HCT116 (cell line): ENCODE measurements at regions not wholly inside any gene's neighbourhood (a gene's known extent, or its start where the extent isn't known, plus 50 kb on each side); places are given as distances from the start of the nearest gene placed in this dataset.

Source experiments
- ATAC-seq: fragments of 200-7000 bp; cut with Tn5 transposase; 2 replicates; pipeline ENCODE4 v1.9.1; 2020; ENCODE audit warnings: mild to moderate bottlenecking, moderate library complexity
- BruUV-seq: library from RNA; stranded (reverse); fragments of 400-500 nt; replicated peaks from 2 replicates; lab custom pipeline; 2021; lab: Mats Ljungman, UMichigan
- CTCF ChIA-PET: fragments of 300-600 bp; sonication (Branson Sonifier 250); formaldehyde crosslinking; loops from one replicate; lab custom pipeline; 2021; ENCODE audit warnings: antibody characterized with exemption; lab: Charles Lee
- POLR2A ChIA-PET: fragments of 300-600, 350-600 bp; sonication (Branson Sonifier 250); formaldehyde crosslinking; loops from one replicate; lab custom pipeline; 2021; ENCODE audit warnings: antibody characterized with exemption; lab: Charles Lee
- RAD21 ChIA-PET, 2 experiments: fragments of 300-600 bp; sonication (Branson Sonifier 250); formaldehyde crosslinking; loops; one replicate each; lab custom pipeline; 2023; ENCODE audit warnings: low total read pairs in 2 of 2; ENCODE audit not compliant: uncharacterized antibody in 2 of 2, unreplicated experiment in 2 of 2, low non-redundant PET in 1 of 2; lab: Charles Lee
- DNase-seq: peaks from one replicate; pipeline ENCODE4 v3.0.0-alpha.2; 2010; ENCODE audit warnings: low read depth, low spot score
- H2AFZ ChIP-seq: fragments of 200-600 bp; shearing (Covaris generic), sonication (generic); 2 replicates; pipeline ENCODE4 v1.6.1; 2017; ENCODE audit warnings: low read depth, mixed run types, mixed read lengths, antibody characterized with exemption, low read length; ENCODE audit not compliant: poor library complexity, severe bottlenecking
- H3K27ac ChIP-seq: 2 replicates; pipeline ENCODE4 v1.5.1; 2012; ENCODE audit warnings: low read depth, low read length
- H3K27me3 ChIP-seq: fragments of 200-600 bp; sonication (generic); 2 replicates; pipeline ENCODE4 v1.6.1; 2016; ENCODE audit warnings: mixed run types, low read length, mixed read lengths; ENCODE audit not compliant: insufficient read depth
- H3K36me3 ChIP-seq, 2 experiments: fragments of 200-500 bp in 1 of 2; fragments of 200-600 bp in 1 of 2; sonication (Bioruptor generic) in 1 of 2; sonication (generic) in 1 of 2; 2 replicates each; pipeline versions ENCODE4 v1.5.1 to v1.6.1; 2014 to 2016; ENCODE audit warnings: low read length in 2 of 2, inconsistent platforms in 1 of 2, mixed read lengths in 1 of 2, mixed run types in 1 of 2; ENCODE audit not compliant: insufficient read depth in 2 of 2, control insufficient read depth in 1 of 2
- H3K4me1 ChIP-seq, 2 experiments: fragments of 200-600 bp in 1 of 2; sonication (generic) in 1 of 2; 2 replicates each; pipeline versions ENCODE4 v1.5.1 to v1.6.1; 2012 to 2017; ENCODE audit warnings: low read length in 2 of 2, inconsistent platforms in 1 of 2, mild to moderate bottlenecking in 1 of 2, mixed read lengths in 1 of 2, mixed run types in 1 of 2, moderate library complexity in 1 of 2; ENCODE audit not compliant: insufficient read depth in 2 of 2, control insufficient read depth in 1 of 2
- H3K4me2 ChIP-seq: fragments of 200-600 bp; sonication (generic); 2 replicates; pipeline ENCODE4 v1.6.1; 2017; ENCODE audit warnings: mixed run types, low read length, mixed read lengths
- H3K4me3 ChIP-seq, 2 experiments: fragments of 200-600 bp in 1 of 2; sonication (generic) in 1 of 2; replicated peaks in 1 of 2; 2 replicates each; pipeline ENCODE4 v1.5.1; 2011 to 2016; ENCODE audit warnings: low read length in 2 of 2, control low read depth in 1 of 2, low read depth in 1 of 2, mild to moderate bottlenecking in 1 of 2, mixed read lengths in 1 of 2, mixed run types in 1 of 2
- H3K79me2 ChIP-seq: fragments of 200-600 bp; sonication (generic); 2 replicates; pipeline ENCODE4 v1.6.1; 2017; ENCODE audit warnings: mild to moderate bottlenecking, mixed run types, low read length, moderate library complexity, mixed read lengths; ENCODE audit not compliant: insufficient read depth
- H3K9ac ChIP-seq: fragments of 200-600 bp; sonication (generic); 2 replicates; pipeline ENCODE4 v1.6.1; 2016; ENCODE audit warnings: low read length, mixed read lengths
- H3K9me2 ChIP-seq: fragments of 200-600 bp; sonication (generic), shearing (Covaris generic); 2 replicates; pipeline ENCODE4 v1.6.1; 2017; ENCODE audit warnings: mixed run types, mild to moderate bottlenecking, moderate library complexity; ENCODE audit not compliant: insufficient read depth
- H3K9me3 ChIP-seq, 2 experiments: fragments of 200-500 bp in 1 of 2; fragments of 200-600 bp in 1 of 2; sonication (Bioruptor generic) in 1 of 2; sonication (generic) in 1 of 2; 2 replicates each; pipeline ENCODE4 v1.6.1; 2014 to 2017; ENCODE audit warnings: low read length in 2 of 2, mixed read lengths in 2 of 2, inconsistent platforms in 1 of 2, low read depth in 1 of 2, mild to moderate bottlenecking in 1 of 2, mixed run types in 1 of 2, moderate library complexity in 1 of 2; ENCODE audit not compliant: control insufficient read depth in 1 of 2, insufficient read depth in 1 of 2
- H4K20me1 ChIP-seq: fragments of 200-600 bp; sonication (generic), shearing (Covaris generic); 2 replicates; pipeline ENCODE4 v1.6.1; 2017; ENCODE audit warnings: mixed run types, mild to moderate bottlenecking, moderate library complexity; ENCODE audit not compliant: insufficient read depth
- FOSL1 ChIP-seq: IDR thresholded peaks from 2 replicates; pipeline ENCODE4 v1.6.1; 2012; ENCODE audit warnings: low read depth
- SRF ChIP-seq: IDR thresholded peaks from 2 replicates; pipeline ENCODE4 v1.6.1; 2012; ENCODE audit warnings: low read depth
- ZFX ChIP-seq: fragments of 450-650 bp; IDR thresholded peaks from 2 replicates; pipeline ENCODE4 v1.6.1; 2017
- intact Hi-C: fragments of 100-400 bp; cut with micrococcal nuclease; formaldehyde crosslinking; loops from 2 replicates; pipeline ENCODE4 v1.10.0; 2022
- TF ChIP-seq, protein P1 (sequence below): IDR thresholded peaks from 2 replicates; pipeline ENCODE4 v1.6.1; 2012; ENCODE audit warnings: low read depth

DNA sequence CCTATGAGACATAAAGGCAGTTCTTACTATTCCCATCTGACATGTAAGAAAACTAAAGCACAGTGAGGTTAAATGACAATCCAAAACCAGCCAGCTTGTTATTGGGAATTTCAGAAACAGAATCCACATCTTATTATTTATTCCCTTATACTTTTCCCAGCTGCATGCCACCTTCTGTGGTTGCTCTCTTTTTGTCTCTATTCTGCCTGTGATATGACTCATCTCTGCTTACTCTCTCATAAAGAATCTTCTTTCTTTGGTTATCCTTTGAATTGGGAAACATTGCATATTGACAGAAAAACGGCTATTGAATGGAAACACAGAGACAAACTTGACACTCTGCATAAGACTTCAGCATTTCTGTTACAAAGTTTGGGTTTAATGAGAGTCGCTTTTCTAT, 183.2 kb downstream of the TLR4 start:
- Histone ChIP-seq H3K9me2 (no peaks in the 10 kb centered on the region), H3K79me2 (no peaks in the 10 kb centered on the region), H3K27me3 (no peaks in the 10 kb centered on the region), H3K9me3 (0 out of 4 replicates have a peak, but pooled peaks cover 0 to 14% of the 10 kb centered on the region in 2 experiments), H3K36me3 (no peaks in the 10 kb centered on the region), H2AFZ (no peak overlapping the region), H3K27ac (no peak overlapping the region), H3K4me2 (no peak overlapping the region), H3K4me3 (no peak overlapping the region), H3K4me1 (no peaks in the 10 kb centered on the region)
- ChIA-PET RAD21 (no interaction called here), CTCF (no interaction called here)
- intact Hi-C loops = no loop called here
- BruUV-seq = no TSS peak
- TF ChIP-seq SRF = no peak
- TF ChIP-seq, all 23 proteins: peak for 0
- H3K9ac ChIP-seq = no peak overlapping the region
- no peaks in the 10 kb centered on the region for H4K20me1 ChIP-seq
- no peak for ATAC-seq
- DNase-seq = no peak
- POLR2A ChIA-PET = no interaction called here

DNA sequence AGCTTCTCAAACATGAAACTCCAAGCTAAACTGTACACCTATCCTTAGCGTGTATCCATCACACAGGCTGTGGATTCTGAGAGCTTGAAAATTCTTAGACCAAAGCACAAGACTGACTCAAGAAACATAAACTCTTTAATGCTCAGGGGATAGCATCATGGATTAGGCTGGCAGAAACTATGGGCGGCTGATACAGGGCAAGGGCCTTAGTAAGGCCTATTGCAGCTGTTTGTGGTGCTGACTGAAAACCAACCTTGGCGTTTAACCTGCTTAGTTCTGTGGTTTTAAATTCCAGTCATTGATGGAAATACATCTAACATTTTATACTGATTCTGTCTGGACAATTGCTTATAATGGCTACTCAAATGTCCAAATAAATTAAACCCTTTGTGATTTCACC, 183.7 kb downstream of the TLR4 start:
- no peaks in the 10 kb centered on the region for H4K20me1 ChIP-seq
- H3K4me2 ChIP-seq = no peak overlapping the region
- POLR2A ChIA-PET = no interaction called here
- H3K27me3 ChIP-seq = no peaks in the 10 kb centered on the region
- H3K79me2 ChIP-seq = no peaks in the 10 kb centered on the region
- RAD21 ChIA-PET = no interaction called here
- no peak overlapping the region for H3K4me3 ChIP-seq
- no peak overlapping the region for H2AFZ ChIP-seq
- H3K27ac ChIP-seq = no peak overlapping the region
- DNase-seq (no peak), ATAC-seq (no peak)
- BruUV-seq = no TSS peak
- no peaks in the 10 kb centered on the region for H3K4me1 ChIP-seq
- TF ChIP-seq FOSL1 (no peak), ZFX (no peak)
- TF ChIP-seq, protein P1, sequence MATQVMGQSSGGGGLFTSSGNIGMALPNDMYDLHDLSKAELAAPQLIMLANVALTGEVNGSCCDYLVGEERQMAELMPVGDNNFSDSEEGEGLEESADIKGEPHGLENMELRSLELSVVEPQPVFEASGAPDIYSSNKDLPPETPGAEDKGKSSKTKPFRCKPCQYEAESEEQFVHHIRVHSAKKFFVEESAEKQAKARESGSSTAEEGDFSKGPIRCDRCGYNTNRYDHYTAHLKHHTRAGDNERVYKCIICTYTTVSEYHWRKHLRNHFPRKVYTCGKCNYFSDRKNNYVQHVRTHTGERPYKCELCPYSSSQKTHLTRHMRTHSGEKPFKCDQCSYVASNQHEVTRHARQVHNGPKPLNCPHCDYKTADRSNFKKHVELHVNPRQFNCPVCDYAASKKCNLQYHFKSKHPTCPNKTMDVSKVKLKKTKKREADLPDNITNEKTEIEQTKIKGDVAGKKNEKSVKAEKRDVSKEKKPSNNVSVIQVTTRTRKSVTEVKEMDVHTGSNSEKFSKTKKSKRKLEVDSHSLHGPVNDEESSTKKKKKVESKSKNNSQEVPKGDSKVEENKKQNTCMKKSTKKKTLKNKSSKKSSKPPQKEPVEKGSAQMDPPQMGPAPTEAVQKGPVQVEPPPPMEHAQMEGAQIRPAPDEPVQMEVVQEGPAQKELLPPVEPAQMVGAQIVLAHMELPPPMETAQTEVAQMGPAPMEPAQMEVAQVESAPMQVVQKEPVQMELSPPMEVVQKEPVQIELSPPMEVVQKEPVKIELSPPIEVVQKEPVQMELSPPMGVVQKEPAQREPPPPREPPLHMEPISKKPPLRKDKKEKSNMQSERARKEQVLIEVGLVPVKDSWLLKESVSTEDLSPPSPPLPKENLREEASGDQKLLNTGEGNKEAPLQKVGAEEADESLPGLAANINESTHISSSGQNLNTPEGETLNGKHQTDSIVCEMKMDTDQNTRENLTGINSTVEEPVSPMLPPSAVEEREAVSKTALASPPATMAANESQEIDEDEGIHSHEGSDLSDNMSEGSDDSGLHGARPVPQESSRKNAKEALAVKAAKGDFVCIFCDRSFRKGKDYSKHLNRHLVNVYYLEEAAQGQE = no peak
- intact Hi-C loops = no loop called here
- CTCF ChIA-PET = no interaction called here
- H3K9me2 ChIP-seq = no peaks in the 10 kb centered on the region
- 0 out of 4 replicates have a peak, but pooled peaks cover 0 to 14% of the 10 kb centered on the region in 2 experiments for H3K9me3 ChIP-seq
- H3K36me3 ChIP-seq = no peaks in the 10 kb centered on the region
- H3K9ac ChIP-seq = no peak overlapping the region
